Ureter (tissue), 1 donor: ENCODE measurements at regions not wholly inside any gene's neighbourhood (a gene's known extent, or its start where the extent isn't known, plus 50 kb on each side); places are given as distances from the start of the nearest gene placed in this dataset.
A peak's percentile ranks its signal among the peaks of the same experiment; 100 is the strongest.
"Not testable (repeated sequence)": the region's sequence is repeated elsewhere in the genome, so short reads cannot be mapped to it uniquely, and the experiment has no call there.

Experiments used
- DNase-seq: peaks from one replicate; pipeline ENCODE4 v3.0.0-alpha.2; 2020; ENCODE audit warnings: low spot score
- donor health status: DM: yes; HTN: yes; CAD: no.

DNA sequence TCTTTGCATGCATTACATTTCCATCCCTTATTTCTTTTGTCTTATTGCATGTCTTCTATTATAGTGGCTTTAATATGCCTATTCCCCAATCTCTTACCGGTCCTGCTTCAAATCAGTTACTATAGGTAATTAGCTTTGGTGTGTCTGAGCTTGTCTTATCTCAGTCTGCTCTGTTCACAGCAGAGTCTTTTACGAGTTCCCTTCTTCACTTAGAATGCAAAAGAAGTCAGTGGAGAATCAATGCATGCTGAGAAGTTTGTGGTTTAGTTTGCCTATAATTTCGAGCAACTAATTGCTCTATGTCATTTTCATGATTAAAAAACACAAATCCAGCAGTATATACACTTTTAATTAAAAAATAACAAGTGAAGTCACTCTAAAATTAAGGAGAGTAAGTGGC lies 545.0 kb downstream of the SLCO4C1 start:
- DNase-seq: no peak

- not testable (repeated sequence) for DNase-seq
Observed at GRCh38 chr5:101743000-101743399, 553.1 kb downstream of the SLCO4C1 start.

DNA sequence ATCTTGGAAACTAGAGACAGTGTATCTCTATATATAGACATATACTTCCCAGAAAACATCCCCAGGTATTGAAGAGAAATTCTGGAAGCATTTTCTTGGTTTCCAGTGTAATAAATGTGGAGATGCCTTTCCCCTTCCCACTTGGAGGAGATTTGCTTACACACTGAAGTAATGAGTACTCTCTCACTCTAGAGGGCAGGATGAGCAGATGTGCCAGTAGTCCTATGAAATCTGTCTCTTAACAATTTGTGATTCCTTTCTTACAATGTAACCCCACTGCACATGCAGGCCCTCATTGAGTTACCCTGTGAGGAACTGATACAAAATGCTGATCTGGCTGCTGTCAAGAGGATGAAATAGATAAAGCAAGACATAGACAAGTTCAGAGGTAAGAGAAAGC lies 567.2 kb downstream of the SLCO4C1 start:
- no peak for DNase-seq

DNA sequence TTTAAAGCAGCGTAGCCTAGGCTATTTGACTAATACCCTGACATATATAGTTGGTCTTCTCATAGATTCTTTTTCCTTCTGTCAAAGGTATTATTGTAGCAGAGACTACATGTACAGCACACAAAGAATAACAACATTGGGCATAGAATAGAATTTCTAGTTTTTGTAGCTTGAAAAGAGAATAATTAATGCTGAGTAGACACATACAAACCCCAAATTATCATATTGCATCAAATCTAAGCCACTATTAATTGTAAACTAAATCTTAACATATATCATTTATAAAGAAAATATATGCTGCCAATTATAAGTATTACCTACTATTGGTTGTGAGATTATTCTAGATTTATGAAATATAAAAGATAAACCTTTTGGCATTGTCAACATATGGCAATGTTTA lies 574.5 kb downstream of the SLCO4C1 start:
- DNase-seq: no peak

DNA sequence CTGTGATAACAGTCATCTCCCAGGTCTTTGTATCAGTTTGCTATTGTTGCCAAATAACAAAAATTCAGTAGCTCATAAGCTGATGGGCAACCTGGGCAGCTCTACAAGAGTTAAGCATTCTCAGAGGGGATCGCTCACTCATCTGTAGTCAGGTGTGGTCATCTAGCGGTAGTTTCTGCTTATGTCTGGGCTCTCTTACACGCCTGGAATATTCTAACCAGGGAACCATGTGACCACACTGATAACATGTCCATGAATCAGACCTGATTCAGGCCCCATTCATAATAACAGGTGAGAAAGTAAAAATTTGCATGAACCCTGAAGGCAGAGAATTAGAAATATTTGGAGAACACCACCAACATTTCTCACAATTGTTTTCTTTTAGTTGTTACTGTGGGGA lies 576.1 kb downstream of the SLCO4C1 start:
- DNase-seq: no peak

DNA sequence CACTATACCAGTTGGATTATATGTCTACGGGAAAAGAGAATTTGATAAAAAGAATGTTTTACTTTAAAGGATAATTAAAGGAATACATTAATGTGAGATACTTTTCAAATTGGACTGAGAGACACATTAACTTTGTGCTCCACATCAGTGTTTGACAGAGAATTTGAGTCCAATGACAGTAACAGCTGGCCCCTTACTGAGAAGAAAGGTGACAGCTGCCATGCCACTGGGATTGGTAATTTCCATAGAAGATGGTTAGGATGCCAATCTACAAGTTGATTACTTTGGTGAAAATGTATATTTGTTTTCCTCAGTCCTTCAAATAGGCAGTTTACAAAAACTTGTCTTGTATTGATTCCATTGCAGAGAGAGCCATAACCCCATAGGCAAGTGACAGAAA lies 578.4 kb downstream of the SLCO4C1 start:
- DNase-seq: no peak

DNA sequence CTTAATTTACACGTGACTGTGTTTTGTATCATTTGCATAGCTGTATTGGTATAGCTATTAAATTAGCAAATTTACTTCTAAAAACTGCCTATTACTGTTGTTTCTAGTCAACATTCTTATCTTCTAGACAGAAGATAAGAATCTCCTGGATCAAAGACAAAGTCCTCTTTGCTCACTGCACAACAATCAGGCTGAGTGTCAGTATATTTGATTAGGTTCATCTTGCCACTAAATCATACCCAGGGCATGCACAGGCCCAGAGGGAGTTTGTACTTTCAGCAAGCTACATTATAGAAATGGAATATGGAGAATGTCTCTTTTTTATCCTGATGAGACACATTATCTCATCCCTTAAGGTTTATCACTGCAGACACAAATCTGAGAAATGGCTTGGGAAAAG lies 579.1 kb downstream of the SLCO4C1 start:
- no peak for DNase-seq

DNA sequence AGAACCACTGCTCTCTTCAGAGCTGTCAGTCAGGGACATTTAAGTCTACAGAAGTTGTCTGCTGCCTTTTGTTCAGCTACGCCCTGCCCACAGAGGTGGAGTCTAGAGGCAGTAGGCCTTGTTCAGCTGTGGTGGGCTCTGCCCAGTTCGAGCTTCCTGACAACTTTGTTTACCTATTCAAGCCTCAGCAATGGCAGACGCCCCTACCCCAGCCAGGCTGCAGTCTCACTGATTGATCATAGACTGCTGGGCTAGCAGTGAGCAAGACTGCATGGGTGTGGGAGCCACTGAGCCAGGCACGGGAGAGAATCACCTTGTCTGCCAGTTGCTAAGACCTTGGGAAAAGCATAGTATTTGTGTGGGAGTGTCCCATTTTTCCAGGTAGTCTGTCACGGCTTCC lies 580.3 kb downstream of the SLCO4C1 start:
- DNase-seq: not testable (repeated sequence)

GRCh38 chr5:101689306-101689705 lies 606.8 kb downstream of the SLCO4C1 start:
- no peak for DNase-seq

GRCh38 chr5:101688156-101688555 lies 607.9 kb downstream of the SLCO4C1 start:
- no peak for DNase-seq

GRCh38 chr5:101687349-101687985 lies 608.6 kb downstream of the SLCO4C1 start:
- DNase-seq: no peak

DNA sequence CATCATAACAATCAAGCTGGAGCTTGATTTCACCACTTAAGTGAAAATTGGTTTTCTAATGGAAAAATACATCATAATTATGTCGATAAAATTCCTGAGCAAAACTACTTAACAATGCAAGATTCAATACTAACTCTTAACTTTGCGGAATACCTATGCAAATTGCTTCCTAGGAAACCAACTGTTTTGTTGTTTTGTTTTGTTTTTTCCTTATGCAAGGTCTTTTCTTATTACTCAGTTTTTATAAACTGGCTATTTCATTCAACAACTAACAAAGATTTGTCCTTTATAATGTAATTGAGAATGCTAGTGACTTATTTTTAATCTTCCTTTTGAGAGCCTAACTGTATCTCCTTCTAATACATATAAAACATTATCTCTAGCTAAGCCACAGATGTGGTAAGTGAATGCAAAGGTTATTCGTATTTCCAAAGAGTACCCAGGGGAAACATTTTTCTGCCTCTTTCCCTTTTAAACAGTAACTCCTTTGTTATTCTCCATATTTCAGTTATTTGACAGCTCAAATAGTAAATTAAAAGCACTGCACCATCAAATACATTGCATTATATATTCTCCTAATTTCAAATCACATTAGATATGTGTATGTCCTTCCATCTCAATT lies 609.4 kb downstream of the SLCO4C1 start:
- no peak for DNase-seq

GRCh38 chr5:101679816-101680215 lies 616.3 kb downstream of the SLCO4C1 start:
- no peak for DNase-seq

GRCh38 chr5:101678481-101679193 lies 617.4 kb downstream of the SLCO4C1 start:
- peak; percentile 51 for DNase-seq

GRCh38 chr5:101677961-101678360 lies 618.1 kb downstream of the SLCO4C1 start:
- DNase-seq: no peak

DNA sequence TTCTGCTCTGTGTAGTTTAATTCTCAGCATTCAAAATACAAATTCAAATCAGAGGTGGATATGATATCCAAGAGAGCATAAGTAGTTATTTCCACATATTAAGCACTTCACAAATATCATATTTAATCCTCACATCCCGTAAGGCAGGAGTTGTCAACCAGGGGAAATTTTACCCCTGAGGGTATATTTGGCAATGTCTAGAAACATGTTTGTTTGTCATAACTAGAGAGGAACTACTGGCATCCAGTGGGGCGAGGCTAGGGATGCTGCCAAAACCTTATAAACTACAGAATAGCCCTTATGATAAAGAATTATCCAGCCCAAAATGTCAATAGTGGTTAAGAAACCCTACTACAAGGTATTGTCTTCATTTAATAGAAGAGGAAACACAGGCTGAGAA lies 619.4 kb downstream of the SLCO4C1 start:
- no peak for DNase-seq

- no peak for DNase-seq
Observed at GRCh38 chr5:101675510-101676219, 620.4 kb downstream of the SLCO4C1 start.

GRCh38 chr5:101673120-101673519 lies 623.0 kb downstream of the SLCO4C1 start:
- no peak for DNase-seq

- DNase-seq: no peak
Observed at GRCh38 chr5:101664071-101664791, 631.9 kb downstream of the SLCO4C1 start.

GRCh38 chr5:101663543-101663942 lies 632.5 kb downstream of the SLCO4C1 start:
- DNase-seq: no peak

GRCh38 chr5:101662263-101662662 lies 633.8 kb downstream of the SLCO4C1 start:
- DNase-seq: no peak

DNA sequence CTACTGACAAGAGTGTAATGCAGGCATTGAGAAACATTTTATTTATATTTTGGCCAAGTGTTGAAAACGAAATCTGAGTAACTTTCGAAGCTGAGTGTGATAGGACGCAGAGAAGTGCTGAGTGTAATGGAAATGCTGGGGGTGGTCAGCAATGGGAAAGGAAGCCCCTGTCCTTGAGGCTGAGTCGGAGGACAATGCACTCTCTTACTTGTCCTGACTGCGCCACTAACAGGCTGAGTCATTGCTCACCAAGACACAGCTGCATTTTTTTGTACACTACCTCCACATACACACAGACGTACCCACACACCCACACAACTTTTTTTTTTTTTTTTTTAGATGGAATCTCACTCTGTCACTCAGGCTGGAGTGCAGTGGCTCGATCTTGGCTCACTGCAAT lies 637.7 kb downstream of the SLCO4C1 start:
- no peak for DNase-seq
